ENCODE measurements at regions not wholly inside any gene's neighbourhood (a gene's known extent, or its start where the extent isn't known, plus 50 kb on each side); places are given as distances from the start of the nearest gene placed in this dataset.
A peak's percentile ranks its signal among the peaks of the same experiment; 100 is the strongest.

- no peak for TF ChIP-seq CTCF (IDR thresholded peaks at IDR 0.05)
- TF ChIP-seq EP300 (IDR thresholded peaks at IDR 0.05) = no peak
- no peak for TF ChIP-seq POLR2A (IDR thresholded peaks at IDR 0.05)
- no peak for TF ChIP-seq POLR2AphosphoS5 (IDR thresholded peaks at IDR 0.05)
- H3K27ac ChIP-seq = no peak overlapping the region
- no peak for ATAC-seq
- H3K4me3 ChIP-seq = no peak overlapping the region
- no peaks in the 10 kb centered on the region for H3K36me3 ChIP-seq
- WGBS, 2 donors (ENCODE audit: low coverage in 1 of 2) = 44 to 83% methylated on average over 1 to 3 of the region's 3 CpGs
- H3K4me1 ChIP-seq = peaks cover 0 to 2% (median 0%) of the 10 kb centered on the region in 3 donors
- no peaks in the 10 kb centered on the region for H3K27me3 ChIP-seq
- H3K9me3 ChIP-seq = no peaks in the 10 kb centered on the region
Measured at GRCh38 chr16:17729820-17730219, 259.1 kb upstream of the XYLT1 start.

- Histone ChIP-seq H3K36me3 (no peaks in the 10 kb centered on the region), H3K4me3 (no peak overlapping the region), H3K27me3 (no peaks in the 10 kb centered on the region), H3K4me1 (peaks cover 0 to 18% (median 0%) of the 10 kb centered on the region in 3 donors), H3K9me3 (no peaks in the 10 kb centered on the region), H3K27ac (no peak overlapping the region)
- no peak for TF ChIP-seq CTCF (IDR thresholded peaks at IDR 0.05)
- TF ChIP-seq POLR2AphosphoS5 (IDR thresholded peaks at IDR 0.05) = no peak
- no peak for TF ChIP-seq POLR2A (IDR thresholded peaks at IDR 0.05)
- TF ChIP-seq EP300 (IDR thresholded peaks at IDR 0.05) = no peak
- no peak for ATAC-seq
- WGBS, 2 donors (ENCODE audit: low coverage in 1 of 2) = 52 to 66% methylated on average over 4 of the region's 4 CpGs
Measured at GRCh38 chr16:17728196-17728595, 257.4 kb upstream of the XYLT1 start.

- no peaks in the 10 kb centered on the region for H3K27me3 ChIP-seq
- no peaks in the 10 kb centered on the region for H3K36me3 ChIP-seq
- TF ChIP-seq POLR2AphosphoS5 (IDR thresholded peaks at IDR 0.05) = no peak
- no peak for TF ChIP-seq POLR2A (IDR thresholded peaks at IDR 0.05)
- TF ChIP-seq CTCF (IDR thresholded peaks at IDR 0.05) = no peak
- TF ChIP-seq EP300 (IDR thresholded peaks at IDR 0.05) = no peak
- WGBS, 2 donors (ENCODE audit: low coverage in 1 of 2) = 45 to 62% methylated on average over 7 of the region's 10 CpGs
- peaks cover 0 to 20% (median 0%) of the 10 kb centered on the region in 3 donors for H3K4me1 ChIP-seq
- no peak overlapping the region for H3K4me3 ChIP-seq
- ATAC-seq = no peak
- no peaks in the 10 kb centered on the region for H3K9me3 ChIP-seq
- peak overlapping the region in 1 of 4 donors; percentile 25 for H3K27ac ChIP-seq
Measured at GRCh38 chr16:17724242-17724898, 253.6 kb upstream of the XYLT1 start.

- peak overlapping the region in 1 of 4 donors; percentile 25 for H3K27ac ChIP-seq
Measured at GRCh38 chr16:17723531-17724134, 252.9 kb upstream of the XYLT1 start.

DNA sequence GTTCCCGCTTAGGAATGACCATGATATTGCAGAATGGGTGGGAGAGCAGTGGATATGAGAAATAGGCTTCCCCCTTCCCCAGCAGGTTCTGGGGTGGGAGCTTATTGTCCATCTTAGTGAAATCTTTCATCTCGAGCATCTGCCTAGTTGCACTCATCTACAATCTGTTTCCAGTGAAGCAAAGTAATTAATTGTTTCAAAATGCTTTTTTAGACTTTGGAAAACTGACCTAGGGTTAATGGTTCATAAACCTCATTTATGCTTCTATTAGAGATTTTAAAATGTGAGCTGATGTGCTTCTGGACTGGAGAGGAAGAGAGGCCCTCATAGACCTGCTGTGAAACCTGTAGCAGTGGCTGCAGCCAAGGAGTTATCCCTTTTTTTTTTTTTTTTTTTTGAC, 247.7 kb upstream of the XYLT1 start:
- no peak for ATAC-seq
- Histone ChIP-seq H3K27ac (no peak overlapping the region), H3K36me3 (no peaks in the 10 kb centered on the region), H3K4me1 (peaks cover 0 to 5% (median 0%) of the 10 kb centered on the region in 3 donors), H3K4me3 (no peak overlapping the region), H3K27me3 (no peaks in the 10 kb centered on the region), H3K9me3 (no peaks in the 10 kb centered on the region)
- WGBS, 2 donors (ENCODE audit: low coverage in 1 of 2) = 71 to 72% methylated on average over 2 of the region's 2 CpGs
- TF ChIP-seq CTCF (IDR thresholded peaks at IDR 0.05) = no peak
- TF ChIP-seq POLR2AphosphoS5 (IDR thresholded peaks at IDR 0.05) = no peak
- TF ChIP-seq EP300 (IDR thresholded peaks at IDR 0.05) = no peak
- TF ChIP-seq POLR2A (IDR thresholded peaks at IDR 0.05) = no peak

More at GRCh38 chr16:17723531-17724134, 252.9 kb upstream of the XYLT1 start:
- Histone ChIP-seq H3K9me3 (no peaks in the 10 kb centered on the region), H3K4me1 (peaks cover 0 to 20% (median 0%) of the 10 kb centered on the region in 3 donors), H3K36me3 (no peaks in the 10 kb centered on the region), H3K4me3 (no peak overlapping the region), H3K27me3 (no peaks in the 10 kb centered on the region)
- TF ChIP-seq POLR2AphosphoS5 (IDR thresholded peaks at IDR 0.05) = no peak
- no peak for TF ChIP-seq POLR2A (IDR thresholded peaks at IDR 0.05)
- no peak for ATAC-seq
- WGBS, 2 donors (ENCODE audit: low coverage in 1 of 2) = 39 to 44% methylated on average over 9 to 10 of the region's 10 CpGs

Data from gastroesophageal sphincter (tissue), 4 donors.